Stimulated activated CD4-positive, alpha-beta T cell treated with anti-CD3 and anti-CD28 coated beads, Interleukin-12 subunit alpha, Interleukin-12 subunit beta, amount 100 ng/mL, for 24 hours (primary cell): ENCODE measurements at regions not wholly inside any gene's neighbourhood (a gene's known extent, or its start where the extent isn't known, plus 50 kb on each side); places are given as distances from the start of the nearest gene placed in this dataset.

Source experiments
- DNase-seq, 2 experiments: peaks; one replicate each; pipeline ENCODE4 v3.0.0-alpha.2; 2020; ENCODE audit warnings: low read depth in 2 of 2

GRCh38 chr13:82698383-82698782 lies 1183.9 kb downstream of the SLITRK1 start:
- DNase-seq: no peak

DNA sequence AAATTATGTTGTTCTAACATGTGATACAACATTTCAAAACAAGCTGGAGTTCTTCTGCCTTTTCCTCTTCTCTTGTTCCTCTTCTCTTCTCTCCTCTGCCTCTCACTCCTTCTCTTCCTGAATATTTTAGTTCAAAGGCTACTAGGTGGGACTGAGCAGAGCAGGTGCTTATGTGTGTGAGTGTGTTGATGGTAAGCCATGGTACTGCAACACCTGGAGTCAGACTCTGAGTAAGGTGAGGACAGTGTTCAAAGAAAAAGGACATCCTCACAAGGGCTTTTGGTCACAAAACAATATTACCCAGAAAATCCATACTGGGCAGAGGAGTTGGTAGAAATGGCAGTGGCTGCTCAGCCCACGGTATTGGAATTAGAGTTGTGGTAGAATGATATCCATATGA lies 1188.7 kb downstream of the SLITRK1 start:
- no peak for DNase-seq

DNA sequence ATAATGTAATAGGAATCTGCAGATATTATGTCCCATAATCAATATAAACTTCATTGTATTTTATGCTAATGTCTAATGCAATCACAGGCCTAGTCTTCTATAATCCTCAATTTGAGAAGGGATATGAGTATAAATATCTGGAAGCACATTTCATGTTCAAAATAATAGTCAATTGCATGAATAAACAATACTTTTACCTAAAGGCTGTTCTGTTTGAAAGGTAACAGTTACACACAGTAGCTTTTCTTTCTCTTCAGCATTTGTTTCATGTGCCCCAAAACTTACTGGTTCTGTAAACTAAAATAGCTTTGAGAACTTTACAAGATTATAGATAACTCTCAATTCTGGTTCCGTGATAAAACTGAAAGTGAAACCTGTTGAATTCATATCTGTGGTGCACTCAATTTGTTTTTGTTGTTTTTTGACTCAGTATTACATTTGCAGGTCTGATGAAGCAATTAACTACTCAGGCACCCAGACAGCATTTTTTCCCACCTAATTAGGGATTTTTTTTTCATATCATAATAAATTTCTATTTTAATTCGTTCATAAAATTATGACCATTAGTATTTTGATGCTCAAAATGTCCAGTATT lies 1193.8 kb downstream of the SLITRK1 start:
- no peak for DNase-seq

DNA sequence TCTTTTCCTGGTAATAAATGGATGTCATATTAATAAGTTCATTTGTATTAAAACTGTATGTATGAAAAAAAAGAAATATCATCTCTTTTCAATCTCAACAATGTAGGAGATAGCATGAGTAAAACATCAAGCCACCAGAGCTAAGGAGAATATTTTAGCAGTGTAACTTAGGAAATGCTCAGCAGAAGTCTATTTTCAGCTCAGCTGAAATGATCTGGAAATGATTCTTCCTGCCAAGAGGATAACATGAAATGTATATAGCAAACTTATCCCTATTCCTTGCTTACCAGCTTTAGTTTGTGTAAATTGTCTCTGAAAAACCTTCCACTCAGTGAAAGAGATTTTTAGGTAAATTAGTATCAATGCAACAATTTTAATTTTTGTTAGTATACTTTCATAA lies 1194.4 kb downstream of the SLITRK1 start:
- DNase-seq: no peak

- no peak for DNase-seq
These were observed 1200.7 kb downstream of the SLITRK1 start for GRCh38 chr13:82681535-82681934.

GRCh38 chr13:82678052-82678451 lies 1204.2 kb downstream of the SLITRK1 start:
- DNase-seq: no peak

GRCh38 chr13:82675024-82675423 lies 1207.2 kb downstream of the SLITRK1 start:
- DNase-seq: no peak

DNA sequence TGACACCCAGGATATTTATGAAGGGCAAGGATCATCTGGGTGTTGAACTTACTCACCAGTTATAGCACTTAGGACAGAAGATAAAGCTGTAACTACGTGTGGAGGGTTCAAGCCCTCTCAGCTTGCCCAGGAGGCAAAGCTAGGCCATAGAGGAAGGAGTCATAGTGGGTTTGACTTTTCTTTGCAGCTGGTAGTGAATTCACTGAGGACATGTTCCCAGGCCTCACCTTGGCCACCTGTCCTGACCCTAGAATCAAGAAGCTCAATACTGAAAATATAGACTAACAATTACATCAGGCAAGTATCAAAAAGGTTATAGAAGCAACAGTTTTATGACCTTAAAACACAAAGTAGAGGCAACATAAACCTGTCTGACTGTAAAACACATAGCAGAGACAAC lies 1207.7 kb downstream of the SLITRK1 start:
- no peak for DNase-seq

DNA sequence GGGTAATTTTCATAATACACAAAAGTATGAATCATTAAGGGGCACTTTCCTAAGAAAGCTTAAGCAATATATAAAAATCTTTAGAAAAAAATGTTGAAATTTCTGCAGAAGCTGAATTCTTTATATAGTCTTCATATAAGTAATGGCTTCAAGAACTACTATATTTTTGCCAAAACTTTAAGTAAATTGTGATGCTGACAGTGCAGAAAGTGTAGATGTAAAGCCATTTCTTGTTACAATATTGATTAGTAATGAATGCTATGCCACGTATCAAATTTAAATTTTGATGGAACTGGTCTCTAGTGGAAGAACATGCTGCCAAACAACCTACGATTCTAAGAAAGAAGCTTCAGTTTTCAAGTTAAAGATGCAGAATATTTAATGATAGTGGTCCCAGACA lies 1210.0 kb downstream of the SLITRK1 start:
- DNase-seq: no peak

- no peak for DNase-seq
These were observed 1218.1 kb downstream of the SLITRK1 start for GRCh38 chr13:82664183-82664582.

GRCh38 chr13:82661126-82661525 lies 1221.1 kb downstream of the SLITRK1 start:
- DNase-seq: no peak

DNA sequence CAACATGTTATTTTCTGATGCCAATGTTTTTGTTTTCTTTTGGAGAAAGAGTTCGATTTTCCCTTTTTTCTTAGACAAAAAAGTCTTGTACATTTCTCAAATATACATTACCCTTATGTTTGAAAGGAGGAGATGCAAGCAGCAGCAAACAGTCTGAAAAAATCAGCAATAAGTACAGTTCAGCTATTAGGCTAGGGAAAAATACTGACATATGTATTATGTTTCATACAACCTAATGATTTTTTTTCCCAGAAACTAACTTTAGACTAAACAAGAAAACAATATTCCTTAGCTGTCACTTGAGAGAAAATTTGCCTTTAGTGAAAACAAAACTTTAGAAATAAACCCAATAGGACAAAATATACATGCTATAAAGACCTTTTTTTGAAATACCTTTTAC lies 1223.5 kb downstream of the SLITRK1 start:
- DNase-seq: no peak

DNA sequence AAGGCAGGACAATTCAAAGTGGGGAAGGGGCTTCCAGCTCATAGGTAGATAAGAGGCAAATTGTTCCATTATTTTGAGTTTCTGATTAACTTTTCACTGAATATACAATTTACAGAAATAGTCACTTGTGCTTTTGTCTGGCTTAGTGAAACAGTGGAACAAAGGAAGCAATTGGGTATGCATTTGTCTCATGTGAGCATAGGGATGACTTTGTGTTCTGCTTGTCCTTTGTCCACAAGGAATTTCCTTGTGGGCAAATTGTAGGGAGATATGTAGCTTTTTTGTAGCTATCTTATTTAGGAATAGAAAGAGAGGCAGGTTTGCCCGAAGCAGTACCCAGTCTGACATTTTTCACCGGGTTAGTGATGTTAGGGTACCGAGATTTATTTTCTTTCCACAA lies 1224.8 kb downstream of the SLITRK1 start:
- no peak for DNase-seq

DNA sequence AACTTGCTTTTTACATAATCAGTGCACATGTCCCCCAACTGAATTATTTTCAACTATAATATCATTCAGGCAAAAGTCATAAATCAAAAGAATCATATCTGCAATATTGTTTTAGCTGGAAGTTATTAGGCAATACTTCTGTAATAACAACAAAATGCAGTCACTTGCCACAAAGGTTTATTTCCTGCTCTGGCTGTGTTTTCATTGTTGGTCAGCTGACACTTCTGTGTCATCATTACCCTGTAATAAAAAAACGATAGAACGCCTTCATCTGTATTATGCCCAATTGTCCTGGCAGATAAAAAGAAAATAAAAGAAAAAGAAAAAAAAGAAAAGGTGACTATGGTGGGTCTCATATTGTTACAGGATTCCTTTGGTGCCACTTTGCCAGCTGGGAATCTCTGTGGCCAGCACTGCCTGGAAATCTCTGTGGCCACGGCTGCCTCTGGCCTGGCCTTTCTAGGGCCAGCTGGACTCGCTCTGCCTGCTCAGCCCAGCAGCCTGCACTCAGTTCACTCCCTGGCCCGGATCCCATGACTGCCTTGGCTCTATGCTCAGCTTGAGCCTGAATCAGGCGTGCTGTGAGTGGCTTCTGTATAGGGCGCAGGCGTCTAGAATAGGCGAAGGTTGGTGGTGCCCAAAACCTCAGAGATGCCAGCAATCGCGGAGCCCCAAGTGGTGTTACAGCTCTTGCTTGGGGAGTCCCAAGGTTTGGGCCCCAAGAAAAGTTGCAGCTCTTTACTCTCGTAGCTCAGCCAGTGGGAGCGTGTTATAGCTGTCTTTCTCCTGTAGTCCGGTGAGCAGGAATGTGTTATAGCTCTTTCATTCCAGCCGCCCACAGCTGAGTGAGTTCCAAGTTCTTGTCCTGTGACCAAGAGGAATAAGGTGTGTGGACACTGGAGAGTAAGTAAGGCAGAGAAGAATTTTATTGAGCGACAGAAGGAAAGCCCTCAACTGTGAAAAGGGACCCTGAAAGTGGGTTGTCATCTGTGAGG lies 1227.1 kb downstream of the SLITRK1 start:
- DNase-seq: no peak

DNA sequence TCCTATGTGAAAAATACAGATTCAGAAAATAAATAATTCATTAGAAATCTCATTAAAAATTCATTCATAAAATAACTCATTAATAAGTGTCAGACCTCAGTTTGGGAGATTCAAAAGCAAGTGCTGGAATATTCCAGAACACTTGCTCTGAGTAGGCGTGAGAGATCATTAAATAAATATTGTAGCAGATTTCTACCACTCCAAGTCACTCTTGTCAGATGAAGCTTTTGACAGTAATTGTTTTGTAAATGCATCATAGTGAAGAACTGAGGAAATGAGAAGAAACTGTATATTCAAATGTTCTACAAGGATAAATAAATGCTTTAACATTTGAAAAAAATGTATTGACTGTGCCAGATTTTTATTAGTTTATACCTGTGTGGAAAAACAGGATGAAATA lies 1228.1 kb downstream of the SLITRK1 start:
- DNase-seq: no peak

GRCh38 chr13:82647540-82647939 lies 1234.7 kb downstream of the SLITRK1 start:
- no peak for DNase-seq

DNA sequence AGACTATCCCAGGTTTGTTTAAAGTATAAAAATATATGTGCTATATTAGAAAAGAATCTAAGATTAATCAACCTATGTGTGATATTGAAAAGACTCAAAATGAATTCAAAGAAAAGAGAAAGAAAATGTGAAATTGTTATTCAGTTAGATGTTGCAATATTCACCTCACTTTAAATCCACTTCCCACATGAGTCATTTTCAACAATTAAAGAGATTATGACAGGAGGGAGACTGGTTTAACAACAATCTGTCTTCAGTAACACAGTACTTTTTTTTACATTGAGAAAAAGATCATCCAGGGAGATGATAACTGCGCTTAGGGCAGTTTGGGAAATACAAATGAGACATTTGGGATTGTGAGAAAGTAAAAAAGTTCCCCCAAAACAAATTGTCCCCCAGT lies 1246.2 kb downstream of the SLITRK1 start:
- DNase-seq: no peak

- DNase-seq: no peak
These were observed 1247.3 kb downstream of the SLITRK1 start for GRCh38 chr13:82634946-82635345.

- no peak for DNase-seq
These were observed 1255.1 kb downstream of the SLITRK1 start for GRCh38 chr13:82627183-82627582.

DNA sequence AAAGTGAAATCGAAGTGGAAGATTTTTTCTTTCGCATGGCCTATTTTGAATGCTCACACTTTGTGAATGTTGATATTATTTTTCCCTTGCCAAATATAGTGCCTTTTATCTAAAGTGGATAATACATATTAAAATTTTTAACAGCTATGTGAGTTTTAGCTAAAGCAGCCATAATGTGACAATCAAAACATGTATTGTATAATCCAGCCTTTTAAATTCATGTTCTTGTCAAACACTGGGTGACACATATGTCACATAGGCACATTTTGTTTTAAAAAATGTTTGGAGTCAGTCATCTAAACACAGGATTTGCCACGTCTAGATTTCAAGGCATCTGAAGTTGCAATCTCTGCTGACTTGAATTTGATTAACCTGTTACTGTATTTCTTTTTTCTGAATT lies 1256.6 kb downstream of the SLITRK1 start:
- no peak for DNase-seq

- DNase-seq: no peak
These were observed 1267.2 kb downstream of the SLITRK1 start for GRCh38 chr13:82615043-82615442.

- no peak for DNase-seq
These were observed 1268.2 kb downstream of the SLITRK1 start for GRCh38 chr13:82614086-82614485.

- DNase-seq: no peak
These were observed 1276.3 kb downstream of the SLITRK1 start for GRCh38 chr13:82606008-82606407.
